Stimulated activated CD4-positive, alpha-beta T cell treated with anti-CD3 and anti-CD28 coated beads, Interleukin-4, amount 100 ng/mL, for 48 hours (primary cell): ENCODE measurements at regions not wholly inside any gene's neighbourhood (a gene's known extent, or its start where the extent isn't known, plus 50 kb on each side); places are given as distances from the start of the nearest gene placed in this dataset.

Experiments used
- DNase-seq, 2 donors: peaks; one replicate each; pipeline ENCODE4 v3.0.0-alpha.2; 2020; ENCODE audit warnings: low read depth in 2 of 2

- no peak for DNase-seq
These were observed 349.9 kb downstream of the TSN start for GRCh38 chr2:122105171-122105876.

- DNase-seq, result no peak
These were observed 350.4 kb downstream of the TSN start for GRCh38 chr2:122105877-122106206.

- DNase-seq, result no peak
These were observed 352.7 kb downstream of the TSN start for GRCh38 chr2:122108186-122108585.

GRCh38 chr2:122112216-122113005 lies 357.0 kb downstream of the TSN start:
- no peak for DNase-seq

- no peak for DNase-seq
These were observed 359.0 kb downstream of the TSN start for GRCh38 chr2:122114421-122114820.

GRCh38 chr2:122117371-122117770 lies 361.9 kb downstream of the TSN start:
- no peak for DNase-seq

GRCh38 chr2:122129399-122129798 lies 373.9 kb downstream of the TSN start:
- no peak for DNase-seq

- DNase-seq, result no peak
These were observed 376.8 kb downstream of the TSN start for GRCh38 chr2:122132147-122132691.

DNA sequence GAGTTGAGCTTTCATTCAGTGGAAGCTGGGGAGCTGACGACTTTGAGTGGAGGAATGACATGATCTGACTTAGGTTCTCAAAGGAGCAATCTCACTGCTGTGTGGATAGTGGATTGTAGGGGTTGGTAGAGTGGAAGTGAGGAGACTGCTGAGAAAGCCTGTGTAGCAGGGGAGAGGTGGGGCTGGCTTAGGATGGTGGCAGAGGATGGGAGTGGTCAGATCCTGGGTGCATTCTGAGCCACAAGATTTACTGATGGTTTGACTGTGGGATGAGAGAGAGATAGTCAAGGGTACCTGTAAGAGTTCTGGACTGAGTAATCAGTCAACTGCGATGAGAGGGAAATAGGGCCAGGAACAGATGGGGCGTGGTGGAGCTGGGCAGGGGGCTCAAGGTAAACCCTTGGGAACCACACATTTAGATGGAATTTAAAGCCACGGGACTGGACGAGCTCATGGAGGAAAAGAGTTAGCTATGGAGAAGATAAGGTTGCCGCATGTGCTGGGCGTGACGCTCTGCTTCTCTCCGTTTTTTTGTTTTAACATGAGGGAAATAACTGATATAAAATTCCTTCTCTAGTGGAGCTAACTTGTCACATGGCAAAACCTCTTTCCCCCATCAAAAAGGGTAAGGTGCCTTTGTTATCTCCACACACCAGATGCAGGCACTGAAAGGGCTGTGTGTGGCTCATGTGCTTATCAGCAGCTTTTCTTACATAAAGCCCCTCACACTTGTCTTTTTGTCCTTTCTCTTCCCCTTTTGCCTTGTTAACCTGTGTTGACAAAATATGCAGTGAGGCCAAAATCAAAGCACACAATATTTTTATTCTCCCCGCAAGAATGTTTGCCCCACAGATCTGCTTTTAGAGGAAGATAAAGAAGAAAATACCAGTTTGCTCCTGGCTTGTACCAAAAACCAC lies 379.8 kb downstream of the TSN start:
- no peak for DNase-seq

DNA sequence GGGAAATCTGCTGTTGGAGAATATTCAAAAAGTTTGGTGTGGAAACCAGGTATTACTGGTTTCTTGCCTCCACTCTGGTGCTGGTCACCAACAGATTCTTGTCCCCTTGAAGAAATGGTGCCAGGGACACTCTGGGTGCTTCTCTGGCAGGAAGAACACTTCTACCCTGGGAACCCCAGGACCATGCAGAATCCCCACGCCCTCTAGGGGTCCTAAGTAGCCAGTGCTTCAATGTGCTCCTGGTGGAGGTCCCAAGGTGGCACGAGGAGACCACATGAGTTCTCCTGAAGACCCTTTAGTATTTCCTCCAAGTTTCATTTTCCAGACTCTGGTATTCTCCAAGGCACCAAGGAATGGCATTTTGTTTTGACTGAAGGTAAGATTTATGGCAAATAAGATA lies 380.6 kb downstream of the TSN start:
- DNase-seq, result no peak

- DNase-seq, result no peak
These were observed 383.1 kb downstream of the TSN start for GRCh38 chr2:122138561-122138960.

DNA sequence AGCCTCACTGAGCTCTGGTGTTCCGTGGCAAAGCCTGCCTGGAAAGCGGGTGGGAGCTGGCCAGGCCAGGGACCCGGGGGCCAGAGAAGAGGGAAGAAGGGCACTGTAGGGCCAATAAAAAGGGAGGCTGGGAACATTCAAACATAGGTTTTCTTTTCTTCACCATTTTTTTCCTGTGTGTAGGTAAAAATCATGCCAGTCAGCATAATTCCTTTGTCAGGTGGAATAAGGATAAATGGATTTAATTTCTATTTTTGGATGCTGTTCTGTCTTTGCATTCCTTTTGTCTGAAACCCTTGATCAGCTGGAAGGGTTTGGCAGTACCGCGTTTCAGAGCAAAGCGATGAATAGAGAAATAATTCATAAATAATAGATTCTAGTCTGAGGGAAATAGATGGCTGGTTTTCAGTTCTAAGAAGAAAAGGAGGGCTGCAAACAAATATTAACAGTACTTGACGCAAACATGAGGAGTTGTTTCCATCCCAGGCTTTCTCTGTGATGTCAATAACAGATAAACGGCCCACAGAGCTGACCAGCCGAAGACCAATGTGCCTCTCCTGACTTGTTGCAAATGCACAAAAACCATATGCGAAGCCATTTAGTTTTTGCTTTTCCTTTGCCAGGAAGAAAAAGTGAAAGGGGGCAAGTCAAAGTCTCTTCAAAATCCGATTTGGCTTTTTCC lies 384.4 kb downstream of the TSN start:
- DNase-seq, result no peak

DNA sequence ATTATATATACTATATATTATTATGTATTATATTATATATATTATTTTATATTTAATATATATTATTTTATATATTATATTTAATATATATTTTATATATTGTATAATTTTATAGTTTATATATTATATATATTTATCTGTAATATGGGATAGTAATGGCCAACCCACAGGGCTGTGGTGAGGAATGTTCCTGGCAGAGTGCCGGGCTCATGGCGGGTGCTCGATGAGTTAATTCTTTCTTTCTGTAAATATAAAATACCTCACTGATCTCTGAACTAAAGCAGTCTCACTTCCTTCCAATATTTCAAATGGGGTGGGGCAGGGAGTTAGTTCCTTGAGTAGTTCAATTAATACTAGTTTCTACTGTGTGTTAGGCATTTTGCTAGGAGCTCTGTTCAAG lies 389.4 kb downstream of the TSN start:
- no peak for DNase-seq

DNA sequence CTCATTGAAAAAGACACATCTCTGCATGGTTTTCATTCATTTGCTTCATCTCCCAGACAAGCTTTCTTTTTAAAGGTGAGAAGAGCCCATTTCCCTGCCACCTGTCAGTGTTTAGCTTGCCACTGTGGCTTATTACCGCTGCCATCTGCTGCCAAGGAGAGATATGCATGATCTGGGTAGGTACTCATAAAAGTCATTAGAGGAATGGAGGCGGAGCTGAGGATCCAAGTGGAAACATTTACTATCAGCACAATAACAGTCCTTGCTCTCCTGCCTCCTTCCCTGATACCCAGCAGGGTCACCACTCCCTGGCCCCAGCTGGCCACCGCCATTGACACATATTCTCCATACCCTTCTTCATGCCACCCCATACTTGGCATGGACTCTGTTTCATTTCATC lies 390.4 kb downstream of the TSN start:
- no peak for DNase-seq

DNA sequence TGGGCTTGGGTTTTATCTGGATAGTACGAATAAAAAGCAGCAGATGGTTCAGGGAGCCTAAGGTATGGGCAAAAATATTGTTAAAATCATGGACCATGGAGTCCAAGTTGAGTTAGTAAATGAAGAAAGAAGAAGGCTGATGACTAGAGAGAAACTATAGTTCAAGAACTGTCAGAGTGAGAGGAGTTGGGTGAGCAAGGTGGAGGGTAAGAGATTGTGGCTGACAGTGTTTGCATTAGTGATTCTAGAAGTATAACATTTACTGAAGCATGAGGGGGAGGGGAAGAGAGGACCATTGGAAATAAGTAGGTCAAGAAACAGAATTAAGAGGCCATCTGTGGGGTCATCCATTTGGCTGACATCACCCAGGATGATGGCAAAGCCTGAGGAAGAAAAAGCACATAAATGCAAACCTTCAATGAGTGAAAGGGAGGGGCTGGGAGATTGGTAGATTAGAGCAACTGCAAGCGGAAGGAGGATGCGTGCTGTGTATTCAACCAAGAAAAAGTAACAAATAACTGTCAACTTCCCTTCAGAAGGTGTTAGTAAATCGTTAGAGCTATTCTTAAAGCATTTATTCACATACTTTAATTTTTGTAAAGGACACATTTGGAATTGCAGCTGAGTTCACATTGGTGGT lies 392.8 kb downstream of the TSN start:
- DNase-seq, result no peak

DNA sequence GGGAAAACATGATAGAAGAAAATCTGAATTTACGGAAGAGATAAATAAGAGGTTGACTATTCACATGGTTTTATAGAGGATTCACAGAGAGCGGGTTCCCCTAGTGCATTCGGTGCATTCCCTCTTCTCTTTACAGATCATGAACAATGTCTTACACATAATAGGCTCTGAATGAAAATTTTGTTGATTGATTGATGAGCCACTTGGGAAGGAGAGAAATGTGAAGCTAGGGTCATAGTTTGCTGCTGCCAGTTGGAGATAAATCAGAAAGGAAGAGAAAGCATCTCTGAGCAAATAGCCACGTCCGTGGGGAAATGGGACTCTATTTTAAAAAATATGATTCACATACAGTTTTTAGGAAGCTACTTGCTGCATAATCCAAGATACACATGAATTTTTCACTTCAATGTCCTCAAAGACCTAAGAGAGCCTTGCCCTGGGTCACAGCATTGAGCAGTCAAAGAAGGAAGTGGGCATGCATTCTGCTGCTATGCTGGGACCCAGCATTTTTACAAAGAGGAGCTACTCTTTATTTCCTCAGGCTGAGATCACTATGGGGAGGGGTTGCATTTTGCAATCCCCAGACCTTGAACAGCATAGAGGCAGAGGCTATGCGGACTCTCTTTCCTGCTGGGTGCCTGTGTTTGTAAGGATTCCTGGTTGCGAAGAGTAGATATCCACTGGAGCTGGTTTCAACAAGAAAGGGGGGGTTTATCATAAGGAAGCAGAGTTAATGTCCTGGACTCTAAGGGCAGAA lies 395.3 kb downstream of the TSN start:
- no peak for DNase-seq

- no peak for DNase-seq
These were observed 397.1 kb downstream of the TSN start for GRCh38 chr2:122152571-122152970.

GRCh38 chr2:122156176-122156890 lies 400.9 kb downstream of the TSN start:
- no peak for DNase-seq

DNA sequence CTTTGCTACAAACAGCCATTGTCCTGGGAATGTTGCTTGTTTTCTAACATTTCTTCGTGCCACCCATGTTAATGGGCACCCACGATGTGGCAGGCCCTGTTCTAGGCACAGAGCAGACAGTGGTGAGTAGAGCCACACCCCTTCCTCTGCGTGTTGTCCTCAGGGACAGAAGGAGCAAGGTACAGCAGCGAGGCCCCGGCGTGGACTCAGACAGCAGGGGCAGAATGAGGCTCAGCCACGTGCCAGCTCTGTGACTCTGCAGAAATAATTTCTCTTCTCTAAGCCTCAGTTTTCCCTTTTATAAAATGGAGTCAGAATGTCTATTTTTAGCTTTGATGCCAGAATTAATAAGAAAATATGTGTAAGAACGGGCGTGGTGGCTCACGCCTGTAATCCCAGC lies 401.7 kb downstream of the TSN start:
- DNase-seq, result no peak

GRCh38 chr2:122163617-122164016 lies 408.2 kb downstream of the TSN start:
- DNase-seq, result no peak
